RPMI8226 (cell line): ENCODE measurements at regions not wholly inside any gene's neighbourhood (a gene's known extent, or its start where the extent isn't known, plus 50 kb on each side); places are given as distances from the start of the nearest gene placed in this dataset.

Experiments
- DNase-seq: peaks from one replicate; pipeline ENCODE4 v3.0.0-alpha.2; 2015

- DNase-seq, result no peak
Measured at GRCh38 chr1:95935719-95936118, 701.7 kb downstream of the RWDD3 start.

GRCh38 chr1:95941121-95941798 lies 707.2 kb downstream of the RWDD3 start:
- DNase-seq, result no peak

- no peak for DNase-seq
Measured at GRCh38 chr1:95948023-95948422, 714.0 kb downstream of the RWDD3 start.

DNA sequence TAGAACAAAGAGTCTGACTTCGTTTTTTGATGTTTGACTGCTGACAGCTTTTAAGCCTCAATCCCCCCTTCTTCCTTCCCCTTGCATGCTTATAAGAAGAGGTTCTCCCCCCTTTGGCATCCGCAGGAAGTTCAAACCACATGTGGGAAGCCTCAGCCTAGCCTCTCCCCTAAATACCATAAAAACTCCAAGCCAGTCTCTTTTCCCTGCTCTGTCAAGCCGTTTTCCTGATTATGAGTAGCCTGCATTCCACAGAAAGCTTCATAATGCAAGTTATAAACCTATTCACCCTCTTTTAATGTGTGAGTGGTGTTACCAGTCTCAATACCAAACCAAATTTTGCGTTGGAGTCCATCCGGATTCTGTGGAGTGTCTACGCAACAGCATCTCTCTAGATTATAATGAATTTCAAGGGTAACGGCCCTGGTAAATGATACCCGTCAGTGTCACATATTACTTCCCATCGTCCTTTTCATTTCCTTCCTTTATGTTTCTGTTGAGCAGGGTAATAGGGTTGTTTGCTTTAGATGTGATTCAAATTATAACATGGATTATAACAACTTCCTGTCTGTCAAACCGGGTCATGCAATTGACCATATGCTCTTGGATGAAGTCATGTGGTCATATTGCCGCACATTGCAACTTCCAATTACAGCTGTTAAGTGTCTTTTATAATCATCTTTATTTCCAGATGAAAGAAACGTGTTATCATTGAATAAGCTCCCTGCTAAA lies 717.5 kb downstream of the RWDD3 start:
- DNase-seq, result no peak

GRCh38 chr1:95953015-95953414 lies 719.0 kb downstream of the RWDD3 start:
- DNase-seq, result no peak

DNA sequence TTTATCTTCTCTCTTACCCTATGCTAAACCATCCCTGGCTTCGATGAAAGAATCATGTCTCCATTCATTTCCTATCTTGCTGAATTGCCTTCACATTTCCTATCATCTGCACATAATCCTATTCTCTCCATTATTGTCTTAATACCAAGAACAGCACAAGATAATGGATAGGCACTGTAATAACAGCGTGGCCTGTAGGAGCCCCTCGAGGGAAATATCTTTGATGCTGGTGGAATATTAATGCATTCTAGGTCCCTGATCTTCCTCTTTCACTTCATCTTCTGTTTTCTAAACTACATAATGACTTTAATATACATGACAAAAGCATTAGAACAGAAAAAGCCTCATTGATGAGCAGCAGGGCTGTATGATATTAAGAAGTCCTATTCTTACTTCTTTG lies 720.6 kb downstream of the RWDD3 start:
- DNase-seq, result no peak

DNA sequence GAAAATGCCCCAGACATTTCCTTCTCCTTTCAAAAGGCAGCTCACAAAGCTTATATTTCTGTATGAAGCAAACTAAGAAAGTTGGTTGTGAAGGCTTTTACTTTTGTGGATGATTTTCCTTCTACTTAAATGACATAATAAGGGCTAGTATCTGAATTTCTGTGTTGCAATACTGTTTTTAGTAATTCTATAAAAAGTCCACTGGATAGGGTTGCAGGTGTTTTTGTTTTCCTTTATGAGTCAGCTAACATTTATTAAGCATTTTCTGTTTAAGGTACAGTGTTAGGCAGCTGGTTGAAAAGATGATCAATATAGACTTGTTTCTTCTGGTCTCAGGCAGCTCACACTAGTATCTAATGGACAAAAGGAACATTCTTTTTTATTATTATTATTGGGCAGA lies 722.2 kb downstream of the RWDD3 start:
- DNase-seq, result no peak

DNA sequence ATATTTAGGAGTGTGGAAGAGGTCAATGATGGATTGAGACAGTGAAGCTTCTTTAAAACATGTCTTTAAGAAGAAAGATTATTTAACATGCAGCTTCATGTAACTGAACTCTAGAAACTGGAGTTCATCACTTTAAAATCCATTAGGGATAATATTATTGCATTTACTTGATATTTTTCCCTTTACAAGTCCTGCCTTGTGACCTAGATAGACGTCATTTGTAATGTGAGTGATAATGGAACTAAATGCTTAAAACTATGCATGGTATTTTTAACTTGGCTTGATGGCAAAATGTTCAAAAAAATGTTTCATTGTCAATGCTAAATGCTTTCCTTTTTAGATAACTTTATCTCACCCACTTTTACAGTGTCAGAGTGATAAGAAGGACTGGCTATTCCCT lies 723.7 kb downstream of the RWDD3 start:
- no peak for DNase-seq

- no peak for DNase-seq
Measured at GRCh38 chr1:95966866-95967265, 732.9 kb downstream of the RWDD3 start.

- DNase-seq, result no peak
Measured at GRCh38 chr1:95974586-95974985, 740.6 kb downstream of the RWDD3 start.

GRCh38 chr1:95982711-95983110 lies 738.9 kb upstream of the PTBP2 start:
- no peak for DNase-seq

DNA sequence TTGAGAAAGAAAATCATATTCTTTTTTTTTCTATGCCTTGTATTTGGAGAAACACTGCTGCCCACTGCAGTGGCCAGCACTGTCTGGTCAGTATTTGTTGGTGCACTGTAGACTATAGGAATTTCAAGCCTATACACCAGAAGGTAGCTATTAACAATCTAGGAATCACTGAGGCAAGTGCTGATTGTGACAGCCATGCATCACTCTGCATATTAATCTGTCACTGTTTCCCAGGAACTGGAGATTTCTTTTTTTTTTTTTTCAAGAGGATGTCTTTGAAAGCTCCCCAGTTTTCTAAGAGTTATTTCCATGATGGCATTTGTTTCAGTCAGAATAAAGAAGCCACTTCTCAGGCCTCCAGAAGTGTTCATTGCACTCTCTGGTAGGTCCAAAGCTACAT lies 737.8 kb upstream of the PTBP2 start:
- DNase-seq, result no peak

- no peak for DNase-seq
Measured at GRCh38 chr1:95984798-95985374, 736.7 kb upstream of the PTBP2 start.

GRCh38 chr1:95990033-95990432 lies 731.6 kb upstream of the PTBP2 start:
- DNase-seq, result no peak

- no peak for DNase-seq
Measured at GRCh38 chr1:95991787-95992520, 729.6 kb upstream of the PTBP2 start.

GRCh38 chr1:95994643-95995042 lies 726.9 kb upstream of the PTBP2 start:
- DNase-seq, result no peak

GRCh38 chr1:96002201-96002600 lies 719.4 kb upstream of the PTBP2 start:
- DNase-seq, result no peak

GRCh38 chr1:96002969-96003964 lies 718.3 kb upstream of the PTBP2 start:
- no peak for DNase-seq

DNA sequence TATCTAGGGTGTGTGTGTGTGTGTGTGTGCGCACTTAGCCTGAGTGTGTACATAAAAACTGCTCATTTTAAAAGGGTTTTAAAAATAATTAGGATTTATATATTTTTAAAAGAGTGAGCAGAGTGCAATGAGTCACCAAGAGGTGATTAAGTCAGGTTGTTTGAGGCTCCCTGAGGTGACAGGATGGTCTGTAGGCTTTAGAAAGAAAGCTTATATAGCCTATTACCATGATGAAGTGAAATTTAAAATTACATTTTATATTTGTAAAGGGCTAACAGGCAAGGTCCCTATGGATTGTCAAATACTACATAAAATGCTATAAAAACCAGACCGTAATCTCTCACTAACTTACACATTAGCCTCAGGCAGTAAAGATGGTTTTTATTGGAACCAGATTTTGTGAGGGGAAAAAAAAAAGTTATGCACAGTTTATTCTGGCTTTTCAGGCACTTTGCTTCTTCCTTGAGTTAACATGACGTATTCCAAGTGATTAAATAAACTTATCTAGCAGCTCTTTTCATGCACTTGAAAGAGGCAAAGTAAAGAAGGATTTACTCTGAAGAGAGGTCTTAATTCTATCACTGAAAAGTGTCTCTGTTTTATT lies 711.7 kb upstream of the PTBP2 start:
- no peak for DNase-seq

GRCh38 chr1:96011606-96012005 lies 710.0 kb upstream of the PTBP2 start:
- DNase-seq, result no peak

- DNase-seq, result no peak
Measured at GRCh38 chr1:96016219-96016618, 705.4 kb upstream of the PTBP2 start.

DNA sequence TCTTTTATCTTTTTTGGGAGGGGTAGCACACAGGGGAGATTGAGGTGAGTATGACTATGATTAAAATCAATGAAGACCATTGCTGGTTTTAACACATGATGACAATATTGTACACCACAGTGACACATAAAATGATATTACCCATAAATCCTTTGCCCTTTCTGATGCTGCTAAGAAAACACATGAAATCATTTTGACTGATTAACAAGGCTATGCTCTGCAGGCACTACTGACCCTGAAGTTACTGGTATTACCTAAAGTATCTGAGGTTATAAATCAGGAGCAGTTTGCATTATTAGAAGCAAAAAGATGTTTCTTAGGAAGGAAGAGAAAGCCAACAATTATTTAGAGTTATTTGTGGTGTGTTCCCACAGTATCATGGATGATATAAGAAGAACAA lies 701.2 kb upstream of the PTBP2 start:
- DNase-seq, result no peak
